Astrocyte (in vitro differentiated cells and primary cell): ENCODE measurements at regions not wholly inside any gene's neighbourhood (a gene's known extent, or its start where the extent isn't known, plus 50 kb on each side); places are given as distances from the start of the nearest gene placed in this dataset.
A peak's percentile ranks its signal among the peaks of the same experiment; 100 is the strongest.

Source experiments
- DNase-seq: peaks from one replicate; pipeline ENCODE4 v3.0.0-alpha.2; 2010; ENCODE audit warnings: low read depth
- FAIRE-seq: peaks from 2 replicates; lab custom pipeline; 2011; peaks lifted over from hg19 to GRCh38; lab: Jason Lieb, UNC
- H2AFZ ChIP-seq: 2 replicates; pipeline ENCODE4 v1.6.0; 2012; ENCODE audit warnings: low read depth, low read length, inconsistent platforms
- H3K27ac ChIP-seq: 2 replicates; pipeline ENCODE4 v1.5.1; 2011; ENCODE audit warnings: low read depth, low read length, inconsistent platforms
- H3K27me3 ChIP-seq: 2 replicates; pipeline ENCODE4 v1.6.0; 2011; ENCODE audit warnings: low read length, inconsistent platforms; ENCODE audit not compliant: insufficient read depth
- H3K36me3 ChIP-seq: 2 replicates; pipeline ENCODE4 v1.5.1; 2011; ENCODE audit warnings: low read length, inconsistent platforms; ENCODE audit not compliant: insufficient read depth
- H3K4me1 ChIP-seq: 2 replicates; pipeline ENCODE4 v1.5.1; 2011; ENCODE audit warnings: low read length, inconsistent platforms; ENCODE audit not compliant: insufficient read depth
- H3K4me2 ChIP-seq: 2 replicates; pipeline ENCODE4 v1.6.0; 2012; ENCODE audit warnings: low read length, inconsistent platforms
- H3K4me3 ChIP-seq: 2 replicates; pipeline ENCODE4 v1.5.1; 2011; ENCODE audit warnings: low read depth, mild to moderate bottlenecking, low read length, inconsistent platforms; ENCODE audit not compliant: insufficient read depth
- H3K79me2 ChIP-seq: 2 replicates; pipeline ENCODE4 v1.6.0; 2012; ENCODE audit warnings: mild to moderate bottlenecking, low read length, inconsistent platforms; ENCODE audit not compliant: insufficient read depth
- H3K9ac ChIP-seq: 2 replicates; pipeline ENCODE4 v1.6.0; 2012; ENCODE audit warnings: mild to moderate bottlenecking, low read length, inconsistent platforms
- H3K9me3 ChIP-seq: 2 replicates; pipeline ENCODE4 v1.5.1; 2012; ENCODE audit warnings: low read depth, mild to moderate bottlenecking, low read length, inconsistent platforms; ENCODE audit not compliant: insufficient read depth
- H4K20me1 ChIP-seq: 2 replicates; pipeline ENCODE4 v1.6.0; 2012; ENCODE audit warnings: low read length, inconsistent platforms; ENCODE audit not compliant: insufficient read depth
- H3K27ac Mint-ChIP-seq: one replicate; pipeline ENCODE4 v1.8.0; 2021; ENCODE audit warnings: mild to moderate bottlenecking, mixed read lengths; ENCODE audit not compliant: unreplicated experiment
- H3K27me3 Mint-ChIP-seq: one replicate; pipeline ENCODE4 v1.8.0; 2021; ENCODE audit warnings: low read depth, mixed read lengths; ENCODE audit not compliant: unreplicated experiment
- H3K36me3 Mint-ChIP-seq: one replicate; pipeline ENCODE4 v1.8.0; 2021; ENCODE audit warnings: low read depth, mixed read lengths; ENCODE audit not compliant: unreplicated experiment
- H3K4me1 Mint-ChIP-seq: one replicate; pipeline ENCODE4 v1.8.0; 2021; ENCODE audit warnings: low read depth, mixed read lengths; ENCODE audit not compliant: unreplicated experiment
- H3K4me3 Mint-ChIP-seq: one replicate; pipeline ENCODE4 v1.8.0; 2021; ENCODE audit warnings: mild to moderate bottlenecking, moderate library complexity, mixed read lengths; ENCODE audit not compliant: unreplicated experiment
- H3K9me3 Mint-ChIP-seq: one replicate; pipeline ENCODE4 v1.8.0; 2021; ENCODE audit warnings: mild to moderate bottlenecking, mixed read lengths; ENCODE audit not compliant: unreplicated experiment
- CTCF ChIP-seq: IDR thresholded peaks from 2 replicates; pipeline ENCODE4 v1.5.1; 2011; ENCODE audit warnings: low read depth, mild to moderate bottlenecking, inconsistent platforms, low read length, moderate library complexity; ENCODE audit not compliant: insufficient read depth
- EZH2 ChIP-seq: IDR thresholded peaks from 2 replicates; pipeline ENCODE4 v1.6.1; 2012; ENCODE audit warnings: mild to moderate bottlenecking, low read length, inconsistent platforms; ENCODE audit not compliant: insufficient read depth

- H2AFZ ChIP-seq: no peak overlapping the region
- no peaks in the 10 kb centered on the region for H3K4me1 Mint-ChIP-seq
- no peak overlapping the region for H3K4me3 ChIP-seq
- no peak for TF ChIP-seq CTCF
- no peak for TF ChIP-seq EZH2
- no peak overlapping the region for H3K27ac ChIP-seq
- no peaks in the 10 kb centered on the region for H3K36me3 ChIP-seq
- no peaks in the 10 kb centered on the region for H3K9me3 Mint-ChIP-seq
- H3K4me2 ChIP-seq: no peak overlapping the region
- H3K36me3 Mint-ChIP-seq: no peaks in the 10 kb centered on the region
- H3K9ac ChIP-seq: no peak overlapping the region
- FAIRE-seq (no peak), DNase-seq (peak; percentile 16)
- no peaks in the 10 kb centered on the region for H3K9me3 ChIP-seq
- H3K4me3 Mint-ChIP-seq: no peak overlapping the region
- no peaks in the 10 kb centered on the region for H3K27me3 Mint-ChIP-seq
- peak overlapping the region; percentile 34 for H3K27ac Mint-ChIP-seq
- no peaks in the 10 kb centered on the region for H4K20me1 ChIP-seq
- no peaks in the 10 kb centered on the region for H3K4me1 ChIP-seq
- H3K79me2 ChIP-seq: no peaks in the 10 kb centered on the region
- H3K27me3 ChIP-seq: no peaks in the 10 kb centered on the region
Observed at GRCh38 chr3:104396974-104397669, 969.6 kb upstream of the ALCAM start.

GRCh38 chr3:104397713-104398112 lies 969.0 kb upstream of the ALCAM start:
- H3K27me3 Mint-ChIP-seq: no peaks in the 10 kb centered on the region
- H3K9me3 Mint-ChIP-seq: no peaks in the 10 kb centered on the region
- FAIRE-seq (no peak), DNase-seq (no peak)
- Histone ChIP-seq H3K4me1 (no peaks in the 10 kb centered on the region), H3K36me3 (no peaks in the 10 kb centered on the region), H3K4me3 (no peak overlapping the region), H3K27me3 (no peaks in the 10 kb centered on the region), H3K4me2 (no peak overlapping the region), H3K27ac (no peak overlapping the region), H3K9me3 (no peaks in the 10 kb centered on the region), H2AFZ (no peak overlapping the region), H3K9ac (no peak overlapping the region), H3K79me2 (no peaks in the 10 kb centered on the region), H4K20me1 (no peaks in the 10 kb centered on the region)
- no peaks in the 10 kb centered on the region for H3K36me3 Mint-ChIP-seq
- no peak overlapping the region for H3K27ac Mint-ChIP-seq
- H3K4me3 Mint-ChIP-seq: no peak overlapping the region
- H3K4me1 Mint-ChIP-seq: no peaks in the 10 kb centered on the region
- no peak for TF ChIP-seq CTCF

- Mint-ChIP-seq H3K9me3 (no peaks in the 10 kb centered on the region), H3K27ac (no peak overlapping the region), H3K4me1 (no peaks in the 10 kb centered on the region), H3K36me3 (no peaks in the 10 kb centered on the region), H3K4me3 (no peak overlapping the region), H3K27me3 (no peaks in the 10 kb centered on the region)
- FAIRE-seq: no peak
- no peak for DNase-seq
- no peak overlapping the region for H3K4me2 ChIP-seq
- no peak overlapping the region for H3K4me3 ChIP-seq
- no peaks in the 10 kb centered on the region for H3K27me3 ChIP-seq
- TF ChIP-seq CTCF: no peak
- no peak for TF ChIP-seq EZH2
- no peaks in the 10 kb centered on the region for H3K79me2 ChIP-seq
- no peak overlapping the region for H3K27ac ChIP-seq
- H3K4me1 ChIP-seq: no peaks in the 10 kb centered on the region
- no peaks in the 10 kb centered on the region for H4K20me1 ChIP-seq
- no peak overlapping the region for H3K9ac ChIP-seq
- no peaks in the 10 kb centered on the region for H3K9me3 ChIP-seq
- no peaks in the 10 kb centered on the region for H3K36me3 ChIP-seq
- no peak overlapping the region for H2AFZ ChIP-seq
Observed at GRCh38 chr3:104402902-104403301, 963.8 kb upstream of the ALCAM start.
